GM18867 (cell line): ENCODE measurements at regions not wholly inside any gene's neighbourhood (a gene's known extent, or its start where the extent isn't known, plus 50 kb on each side); places are given as distances from the start of the nearest gene placed in this dataset.
"Not testable (repeated sequence)": the region's sequence is repeated elsewhere in the genome, so short reads cannot be mapped to it uniquely, and the experiment has no call there.

Source experiments
- ATAC-seq: cut with Tn5 transposase; IDR thresholded peaks from one replicate; pipeline ENCODE4 v1.9.1; 2021; ENCODE audit warnings: mild to moderate bottlenecking, moderate library complexity; ENCODE audit not compliant: unreplicated experiment

DNA sequence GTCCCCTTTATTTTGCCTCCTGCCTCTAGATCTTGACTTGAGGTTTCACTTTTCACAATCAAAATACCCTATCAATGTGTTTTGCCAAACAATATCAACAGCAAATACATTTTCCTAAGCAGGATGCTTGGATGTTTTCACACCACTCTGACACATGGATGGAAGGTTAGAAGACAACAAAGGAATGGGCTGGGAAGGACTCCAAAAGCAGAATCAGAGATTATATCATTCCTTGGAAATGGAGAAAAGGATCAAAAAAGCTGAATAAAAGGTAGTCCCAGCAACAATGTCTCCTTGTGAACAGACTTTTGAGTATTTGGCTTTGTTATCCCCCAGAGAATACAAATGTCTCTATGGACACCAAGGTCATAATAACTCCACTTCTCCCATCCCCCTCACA, 170.8 kb downstream of the ETAA1 start:
- no peak for ATAC-seq

- ATAC-seq: no peak
Measured at GRCh38 chr2:67570611-67571010, 173.5 kb downstream of the ETAA1 start.

- ATAC-seq: no peak
Measured at GRCh38 chr2:67571785-67572718, 174.9 kb downstream of the ETAA1 start.

DNA sequence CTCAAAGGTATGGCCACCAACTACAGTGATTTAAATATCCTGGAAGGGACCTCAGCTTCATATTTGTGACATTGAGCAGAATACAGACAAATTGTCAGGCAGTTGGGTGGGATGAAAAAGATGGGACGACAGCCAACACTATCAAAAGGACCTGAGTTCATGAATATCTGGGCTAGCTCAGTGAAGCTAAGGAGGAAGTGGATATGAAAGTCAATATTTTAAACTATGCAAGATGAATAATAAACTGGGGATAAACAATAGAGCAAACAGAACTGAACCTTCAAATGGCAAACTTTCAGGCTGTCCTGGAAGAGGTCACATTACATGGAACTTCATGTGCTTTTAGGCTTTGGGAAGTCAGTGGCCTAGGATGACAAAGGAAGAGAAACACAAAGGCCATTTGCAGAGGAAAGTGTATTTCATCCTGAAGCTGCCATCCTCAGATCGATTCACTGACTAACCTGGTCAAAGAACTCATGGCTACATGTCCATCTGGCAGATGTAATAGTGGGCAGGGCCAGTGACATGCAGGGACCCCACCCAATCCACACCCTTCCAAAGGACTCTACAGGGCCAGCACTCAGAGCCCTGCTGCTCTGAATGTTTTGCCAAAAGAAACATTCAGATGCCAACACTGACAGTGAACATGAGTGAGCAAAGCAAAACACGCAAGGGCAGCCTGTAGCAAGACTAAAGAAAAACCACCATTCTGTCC, 175.7 kb downstream of the ETAA1 start:
- no peak for ATAC-seq

GRCh38 chr2:67574230-67574629, 177.1 kb downstream of the ETAA1 start:
- ATAC-seq: no peak

DNA sequence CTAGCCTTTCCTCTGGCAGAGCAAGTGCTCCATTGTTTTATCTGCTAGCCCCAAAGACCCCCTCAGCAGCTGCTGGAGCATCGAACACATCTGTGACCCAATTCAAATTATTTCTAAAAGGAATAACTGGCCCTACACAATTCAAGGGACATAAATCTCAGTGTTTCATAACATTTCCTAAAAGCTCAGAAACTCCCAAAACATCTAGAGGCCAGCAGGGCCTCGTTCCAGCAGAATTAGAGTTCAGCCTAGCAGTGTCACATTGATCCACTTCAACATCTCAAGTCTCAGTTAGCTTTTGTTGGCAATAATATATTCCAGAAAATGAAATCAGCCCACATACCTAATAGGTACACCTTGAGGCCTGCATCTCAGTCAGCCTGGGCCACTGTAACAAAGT, 179.1 kb downstream of the ETAA1 start:
- ATAC-seq: no peak

DNA sequence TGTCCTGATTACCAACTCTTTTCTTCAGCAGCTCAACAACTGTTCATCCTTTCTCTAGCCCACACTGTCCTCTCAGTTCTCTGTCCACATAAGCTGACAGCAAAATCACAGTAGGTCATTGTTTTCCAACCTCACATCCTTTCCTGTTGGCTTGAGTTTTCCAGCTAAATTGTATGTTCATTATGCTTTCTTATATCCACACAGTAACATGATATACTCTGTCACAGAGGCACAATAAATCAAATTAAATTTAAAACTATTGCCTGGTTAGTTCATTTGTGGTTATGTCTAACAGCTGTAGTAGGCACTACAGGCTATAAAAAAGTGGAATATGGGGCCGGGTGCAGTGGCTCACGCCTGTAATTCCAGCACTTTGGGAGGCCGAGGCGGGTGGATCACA, 179.9 kb downstream of the ETAA1 start:
- no peak for ATAC-seq

GRCh38 chr2:67579216-67579615, 182.1 kb downstream of the ETAA1 start:
- no peak for ATAC-seq

DNA sequence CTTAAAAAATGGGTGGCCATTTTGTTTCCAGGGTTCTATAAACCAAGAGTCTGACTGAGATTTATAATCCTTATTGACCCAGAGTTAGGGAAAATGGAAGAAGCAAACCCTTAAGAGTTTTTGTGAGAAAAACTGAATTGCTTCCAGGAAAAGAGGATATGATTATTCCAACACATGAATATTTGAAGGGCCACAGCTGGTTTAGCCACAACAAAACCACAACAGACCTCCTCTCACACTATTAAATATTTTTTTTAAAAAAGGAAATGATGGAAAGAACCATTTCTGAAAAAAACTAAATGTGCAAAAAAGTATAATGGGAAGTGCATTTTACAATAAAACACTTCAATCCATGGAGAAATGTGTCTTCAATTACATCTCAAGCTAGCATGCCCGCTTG, 182.7 kb downstream of the ETAA1 start:
- no peak for ATAC-seq

GRCh38 chr2:67581751-67582150, 184.6 kb downstream of the ETAA1 start:
- no peak for ATAC-seq

- no peak for ATAC-seq
Measured at GRCh38 chr2:67583185-67583584, 186.1 kb downstream of the ETAA1 start.

- ATAC-seq: no peak
Measured at GRCh38 chr2:67585400-67585799, 188.3 kb downstream of the ETAA1 start.

DNA sequence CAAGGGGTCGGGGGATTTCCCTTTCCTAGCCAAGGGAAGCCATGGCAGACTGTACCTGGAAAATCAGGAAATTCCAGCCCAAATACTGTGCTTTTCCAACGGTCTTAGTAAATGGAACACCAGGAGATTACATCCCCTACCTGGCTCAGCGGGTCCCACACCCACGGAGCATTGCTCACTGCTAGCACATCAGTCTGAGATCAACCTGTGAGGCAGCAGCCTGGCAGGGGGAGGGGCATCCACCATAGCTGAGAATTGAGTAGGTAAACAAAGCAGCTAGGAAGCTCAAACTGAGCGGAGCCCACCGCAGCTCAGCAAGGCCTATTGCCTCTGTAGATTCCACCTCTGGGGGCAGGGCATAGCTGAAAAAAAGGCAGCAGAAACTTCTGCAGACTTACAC, 192.0 kb downstream of the ETAA1 start:
- not testable (repeated sequence) for ATAC-seq

DNA sequence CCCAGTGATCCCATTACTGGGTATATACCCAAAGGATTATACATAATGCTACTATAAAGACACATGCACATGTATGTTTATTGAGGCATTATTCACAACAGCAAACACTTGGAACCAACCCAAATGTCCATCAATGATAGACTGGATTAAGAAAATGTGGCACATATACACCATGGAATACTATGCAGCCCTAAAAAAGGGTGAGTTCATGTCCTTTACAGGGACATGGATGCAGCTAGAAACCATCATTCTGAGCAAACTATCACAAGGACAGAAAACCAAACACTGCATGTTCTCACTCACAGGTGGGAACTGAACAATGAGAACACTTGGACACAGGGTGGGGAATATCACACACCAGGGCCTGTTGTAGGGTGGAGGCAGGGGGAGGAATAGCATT, 197.4 kb downstream of the ETAA1 start:
- ATAC-seq: not testable (repeated sequence)

GRCh38 chr2:67596871-67597270, 199.7 kb downstream of the ETAA1 start:
- no peak for ATAC-seq

- no peak for ATAC-seq
Measured at GRCh38 chr2:67599561-67599960, 202.4 kb downstream of the ETAA1 start.

DNA sequence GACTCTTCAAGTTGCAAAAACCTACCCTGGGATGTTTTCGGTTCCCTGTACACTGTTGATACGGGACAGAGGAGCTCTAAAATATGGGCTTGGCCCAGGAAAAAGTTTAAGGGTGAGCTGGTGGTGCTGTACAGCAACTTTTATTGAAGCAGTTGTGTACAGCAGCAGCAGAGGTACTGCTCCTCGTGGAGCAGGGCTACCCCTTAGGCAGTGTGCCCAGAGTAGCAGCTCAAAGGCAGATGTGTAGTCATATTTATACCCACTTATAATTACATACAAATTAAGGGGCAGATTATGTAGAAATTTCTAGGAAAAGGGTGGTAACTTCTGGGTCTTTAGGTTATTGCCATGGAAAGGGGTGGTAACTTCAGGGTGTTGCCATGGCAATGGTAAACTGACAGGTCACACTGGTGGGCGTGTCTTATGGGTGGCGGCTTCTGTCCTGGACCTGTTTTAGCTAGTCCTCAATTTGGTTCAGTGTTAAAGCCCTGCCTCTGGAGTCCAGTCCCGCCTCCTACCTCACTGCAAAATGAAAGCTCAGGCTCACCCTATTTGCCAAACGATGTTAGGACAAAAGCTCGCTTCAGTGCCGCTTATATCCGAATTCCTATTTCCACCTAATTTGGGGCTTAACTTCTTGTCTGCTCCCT, 203.2 kb downstream of the ETAA1 start:
- ATAC-seq: no peak

DNA sequence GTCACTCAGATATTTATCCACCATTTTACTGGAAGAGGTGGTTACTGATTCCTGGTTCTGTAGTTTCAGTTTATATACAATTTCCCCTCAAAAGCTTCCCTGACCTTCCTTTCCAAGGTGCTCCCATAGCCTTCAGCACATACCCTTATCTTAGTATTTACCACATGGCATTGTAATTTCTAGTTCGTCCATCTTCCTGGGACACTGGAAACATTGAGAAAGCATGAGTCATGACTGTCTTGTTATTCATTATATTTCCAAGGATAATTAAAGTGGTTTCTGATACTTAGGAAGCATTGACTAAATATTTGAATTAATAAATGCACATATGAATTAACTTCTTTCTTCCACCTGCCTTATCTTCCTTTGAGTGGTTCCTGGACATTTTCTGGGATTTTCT, 203.8 kb downstream of the ETAA1 start:
- no peak for ATAC-seq

GRCh38 chr2:67604360-67604759, 207.2 kb downstream of the ETAA1 start:
- no peak for ATAC-seq

- ATAC-seq: no peak
Measured at GRCh38 chr2:67612576-67613042, 215.5 kb downstream of the ETAA1 start.

GRCh38 chr2:67613227-67613626, 216.1 kb downstream of the ETAA1 start:
- ATAC-seq: no peak

GRCh38 chr2:67614454-67614853, 217.3 kb downstream of the ETAA1 start:
- ATAC-seq: no peak
